Right lobe of liver (tissue), 4 donors: ENCODE measurements at regions not wholly inside any gene's neighbourhood (a gene's known extent, or its start where the extent isn't known, plus 50 kb on each side); places are given as distances from the start of the nearest gene placed in this dataset.

Source experiments
- CTCF ChIP-seq, 4 donors: fragments of 200-600 bp in 3 of 4; fragments of 450-650 bp in 1 of 4; IDR thresholded peaks; one replicate each; pipeline versions ENCODE4 v1.5.1 to v1.8.0; 2016 to 2022; ENCODE audit warnings: antibody characterized with exemption in 4 of 4, mild to moderate bottlenecking in 2 of 4
- POLR2A ChIP-seq: fragments of 450-650 bp; IDR thresholded peaks from one replicate; pipeline ENCODE4 v1.6.1; 2017; ENCODE audit warnings: antibody characterized with exemption, mild to moderate bottlenecking
- donor health status: DM: no; HTN: no; CAD: no.
- donor health status: DM: no; HTN: no; CAD: no.
- donor health status: DM: no; HTN: yes; CAD: no.

- TF ChIP-seq POLR2A (no peak), CTCF (IDR thresholded peaks at IDR 0.05) (no peak)
Measured at GRCh38 chr10:55897490-55897921, 463.6 kb downstream of the ZWINT start.
